SK-N-SH treated with all-trans-retinoic acid at 6 μM for 48 hours (cell line): ENCODE measurements at regions not wholly inside any gene's neighbourhood (a gene's known extent, or its start where the extent isn't known, plus 50 kb on each side); places are given as distances from the start of the nearest gene placed in this dataset.

Experiments
- ARNTL ChIP-seq: fragments of 450-650 bp; formaldehyde crosslinking; IDR thresholded peaks from 2 replicates; pipeline ENCODE4 v1.5.0; 2020; ENCODE audit warnings: low read depth, mild to moderate bottlenecking, moderate library complexity, borderline replicate concordance
- BACH2 ChIP-seq: fragments of 250-450 bp; sonication (Bioruptor Pico); IDR thresholded peaks from 2 replicates; pipeline ENCODE4 v1.9.0; 2021; ENCODE audit warnings: mild to moderate bottlenecking, borderline replicate concordance
- CSDC2 ChIP-seq: fragments of 250-450 bp; sonication (Bioruptor Pico); IDR thresholded peaks from 2 replicates; pipeline ENCODE4 v1.5.0; 2020; ENCODE audit warnings: mild to moderate bottlenecking, moderate library complexity
- ISL1 ChIP-seq: fragments of 250-450 bp; sonication (Bioruptor Pico); IDR thresholded peaks from 2 replicates; pipeline ENCODE4 v2.1.2; 2022; ENCODE audit warnings: mild to moderate bottlenecking, moderate library complexity
- PATZ1 ChIP-seq: fragments of 250-450 bp; sonication (Bioruptor Pico); IDR thresholded peaks from 2 replicates; pipeline ENCODE4 v1.8.0; 2020; ENCODE audit warnings: mild to moderate bottlenecking, moderate library complexity, borderline replicate concordance
- PPARA ChIP-seq: fragments of 250-450 bp; sonication (Bioruptor Pico); IDR thresholded peaks from 2 replicates; pipeline ENCODE4 v1.5.0; 2020; ENCODE audit warnings: mild to moderate bottlenecking, borderline replicate concordance
- RARB ChIP-seq: fragments of 250-450 bp; sonication (Bioruptor Pico); IDR thresholded peaks from 2 replicates; pipeline ENCODE4 v1.8.0; 2021; ENCODE audit warnings: mild to moderate bottlenecking, moderate library complexity
- SNAI2 ChIP-seq: fragments of 250-450 bp; sonication (Bioruptor Pico); IDR thresholded peaks from 2 replicates; pipeline ENCODE4 v1.5.0; 2020; ENCODE audit warnings: mild to moderate bottlenecking, moderate library complexity
- TOX ChIP-seq: fragments of 250-450 bp; sonication (Bioruptor Pico); IDR thresholded peaks from 2 replicates; pipeline ENCODE4 v1.8.0; 2021; ENCODE audit warnings: mild to moderate bottlenecking, moderate library complexity, borderline replicate concordance
- ZFP3 ChIP-seq: fragments of 250-450 bp; sonication (Bioruptor Pico); IDR thresholded peaks from 2 replicates; pipeline ENCODE4 v1.5.0; 2020; ENCODE audit warnings: mild to moderate bottlenecking, moderate library complexity
- ZFP30 ChIP-seq: fragments of 450-650 bp; formaldehyde crosslinking; IDR thresholded peaks from 2 replicates; pipeline ENCODE4 v1.5.0; 2022; ENCODE audit warnings: mild to moderate bottlenecking, moderate library complexity
- ZNF8 ChIP-seq: fragments of 450-650 bp; formaldehyde crosslinking; IDR thresholded peaks from 2 replicates; pipeline ENCODE4 v1.5.0; 2020; ENCODE audit warnings: mild to moderate bottlenecking, moderate library complexity

GRCh38 chr16:59540621-59541020 is 806.5 kb upstream of the GOT2 start:
- TF ChIP-seq CSDC2 (CRISPR knock-in tag): no peak
- no peak for TF ChIP-seq RARB (CRISPR knock-in tag)
- TF ChIP-seq ZFP3 (CRISPR knock-in tag): no peak
- TF ChIP-seq BACH2 (CRISPR knock-in tag): no peak
- TF ChIP-seq SNAI2: no peak
- no peak for TF ChIP-seq ARNTL
- TF ChIP-seq ISL1 (CRISPR knock-in tag): no peak
- no peak for TF ChIP-seq TOX (CRISPR knock-in tag)
- no peak for TF ChIP-seq ZFP30 (CRISPR knock-in tag)
- TF ChIP-seq PPARA (CRISPR knock-in tag): no peak
- TF ChIP-seq ZNF8 (CRISPR knock-in tag): no peak
- no peak for TF ChIP-seq PATZ1 (CRISPR knock-in tag)
